Natural killer cell (primary cell): ENCODE measurements at regions not wholly inside any gene's neighbourhood (a gene's known extent, or its start where the extent isn't known, plus 50 kb on each side); places are given as distances from the start of the nearest gene placed in this dataset.

Experiments
- ATAC-seq, 3 donors: fragments of 150-1000 bp in 2 of 3; fragments of 200-7000 bp in 1 of 3; cut with Tn5 transposase; 1 replicate in 1 of 3; 2 replicates in 2 of 3; pipeline ENCODE4 v1.10.0; 2021; ENCODE audit warnings: mild to moderate bottlenecking in 2 of 3, moderate library complexity in 2 of 3
- DNase-seq, 2 donors: peaks; one replicate each; pipeline versions ENCODE4 v3.0.0 to v3.0.0-alpha.2; 2013 to 2021; ENCODE audit warnings: mixed read lengths in 1 of 2
- H3K27ac ChIP-seq: one replicate; pipeline ENCODE4 v1.5.1; 2013; ENCODE audit warnings: mild to moderate bottlenecking, low read length
- H3K27me3 ChIP-seq: one replicate; pipeline ENCODE4 v1.6.1; 2013; ENCODE audit warnings: low read length; ENCODE audit not compliant: control insufficient read depth, insufficient read depth
- H3K36me3 ChIP-seq: one replicate; pipeline ENCODE4 v1.6.1; 2013; ENCODE audit warnings: low read length; ENCODE audit not compliant: control insufficient read depth, insufficient read depth
- H3K4me1 ChIP-seq: one replicate; pipeline ENCODE4 v1.6.1; 2013; ENCODE audit warnings: low read length; ENCODE audit not compliant: control insufficient read depth, insufficient read depth
- H3K4me3 ChIP-seq: one replicate; pipeline ENCODE4 v1.5.1; 2013; ENCODE audit warnings: low read length
- H3K9me3 ChIP-seq: one replicate; pipeline ENCODE4 v1.6.1; 2013; ENCODE audit warnings: low read length; ENCODE audit not compliant: control insufficient read depth, insufficient read depth
- H3K27ac Mint-ChIP-seq, 2 donors: one replicate each; pipeline ENCODE4 v1.8.0; 2022; ENCODE audit warnings: mild to moderate bottlenecking in 2 of 2, mixed read lengths in 2 of 2, moderate library complexity in 1 of 2
- H3K27me3 Mint-ChIP-seq, 2 donors: one replicate each; pipeline ENCODE4 v1.8.0; 2022; ENCODE audit warnings: low read depth in 2 of 2, mixed read lengths in 2 of 2
- H3K36me3 Mint-ChIP-seq: one replicate; pipeline ENCODE4 v1.8.0; 2022; ENCODE audit warnings: mixed read lengths
- H3K4me1 Mint-ChIP-seq, 2 donors: one replicate each; pipeline ENCODE4 v1.8.0; 2022; ENCODE audit warnings: mixed read lengths in 2 of 2
- H3K4me3 Mint-ChIP-seq: one replicate; pipeline ENCODE4 v1.8.0; 2022; ENCODE audit warnings: mild to moderate bottlenecking, moderate library complexity, mixed read lengths
- H3K9me3 Mint-ChIP-seq, 2 donors: one replicate each; pipeline ENCODE4 v1.8.0; 2022; ENCODE audit warnings: mixed read lengths in 2 of 2
- CTCF ChIP-seq: fragments of 200-600 bp; IDR thresholded peaks from one replicate; pipeline ENCODE4 v1.8.0; 2022; ENCODE audit warnings: antibody characterized with exemption
- WGBS: methylation state at CpG from one replicate; pipeline ENCODE4 v1.1.7; 2013; ENCODE audit warnings: missing lambda C conversion rate; ENCODE audit not compliant: insufficient coverage; 5-methylcytosine and 5-hydroxymethylcytosine counted together
- intact Hi-C: fragments of 100-400 bp; cut with micrococcal nuclease; formaldehyde crosslinking; loops from one replicate; pipeline ENCODE4 v1.14.2; 2022

GRCh38 chr10:78905015-78905956, 163.5 kb upstream of the ZMIZ1 start:
- intact Hi-C loops = no loop called here
- Mint-ChIP-seq H3K4me1 (no peaks in the 10 kb centered on the region), H3K27me3 (no peaks in the 10 kb centered on the region), H3K27ac (no peak overlapping the region), H3K36me3 (no peaks in the 10 kb centered on the region), H3K4me3 (no peak overlapping the region), H3K9me3 (no peaks in the 10 kb centered on the region)
- H3K9me3 ChIP-seq = no peaks in the 10 kb centered on the region
- no peaks in the 10 kb centered on the region for H3K36me3 ChIP-seq
- no peak overlapping the region for H3K27ac ChIP-seq
- no peaks in the 10 kb centered on the region for H3K27me3 ChIP-seq
- DNase-seq (no peak), ATAC-seq (no peak)
- WGBS = 85% methylated on average over 10 of the region's 12 CpGs
- TF ChIP-seq CTCF = no peak
- H3K4me3 ChIP-seq = no peak overlapping the region
- no peaks in the 10 kb centered on the region for H3K4me1 ChIP-seq

DNA sequence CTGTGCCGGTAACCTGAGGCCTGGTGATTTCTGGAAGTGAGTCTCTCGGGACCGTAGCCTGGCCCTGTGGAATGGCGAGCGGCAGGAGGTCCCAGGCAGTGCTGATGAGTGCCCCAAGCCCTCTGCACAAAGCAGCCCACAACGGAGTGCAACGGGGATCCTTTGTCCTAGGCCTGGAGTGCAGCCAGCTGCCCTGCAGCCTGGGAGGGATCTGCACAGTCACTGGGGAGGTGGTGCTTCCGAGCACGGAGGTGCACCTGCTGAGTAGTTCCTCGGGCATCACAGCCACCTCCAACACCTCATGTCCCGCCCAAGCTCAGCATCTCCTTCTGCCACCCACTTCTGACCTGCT, 162.8 kb upstream of the ZMIZ1 start:
- Histone ChIP-seq H3K27ac (no peak overlapping the region), H3K36me3 (no peaks in the 10 kb centered on the region), H3K4me1 (no peaks in the 10 kb centered on the region), H3K4me3 (no peak overlapping the region), H3K27me3 (no peaks in the 10 kb centered on the region), H3K9me3 (no peaks in the 10 kb centered on the region)
- no peak for TF ChIP-seq CTCF
- 90% methylated on average over 11 of the region's 11 CpGs for WGBS
- Mint-ChIP-seq H3K9me3 (no peaks in the 10 kb centered on the region), H3K4me3 (no peak overlapping the region), H3K36me3 (no peaks in the 10 kb centered on the region), H3K27ac (no peak overlapping the region), H3K4me1 (no peaks in the 10 kb centered on the region), H3K27me3 (no peaks in the 10 kb centered on the region)
- DNase-seq (no peak), ATAC-seq (no peak)
- intact Hi-C loops = no loop called here

DNA sequence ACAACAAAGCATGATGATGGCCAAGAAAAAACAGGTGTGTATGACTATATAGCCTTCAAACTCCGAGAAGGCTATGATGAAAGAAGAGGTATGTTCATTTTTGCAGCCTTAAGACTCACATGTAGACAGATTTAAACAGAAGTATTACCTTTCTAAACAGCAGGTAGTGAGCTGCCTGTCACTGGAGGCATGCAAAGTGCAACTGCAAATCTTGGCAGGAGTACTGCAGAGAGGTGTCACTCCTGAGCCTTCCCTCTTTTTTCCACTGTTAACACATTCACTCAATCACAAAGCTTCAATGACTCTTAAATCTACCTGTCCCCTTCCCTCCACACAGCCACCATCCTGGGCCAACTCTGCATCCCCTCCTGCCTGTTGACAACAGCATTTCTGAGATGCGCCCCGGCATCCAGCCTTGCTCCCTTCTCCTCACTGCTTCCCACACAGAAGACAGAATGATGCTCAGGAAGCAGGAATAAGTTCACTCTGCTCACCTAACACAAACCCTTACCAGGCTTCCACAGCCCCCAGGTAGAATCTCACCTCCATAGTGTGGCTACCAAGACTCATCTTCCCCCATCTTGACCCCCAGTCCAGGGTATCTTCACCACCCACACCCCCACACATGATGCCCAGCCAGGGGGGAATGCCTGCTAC, 161.9 kb upstream of the ZMIZ1 start:
- H3K9me3 Mint-ChIP-seq = no peaks in the 10 kb centered on the region
- WGBS = 82% methylated on average over 3 of the region's 3 CpGs
- H3K27ac ChIP-seq = no peak overlapping the region
- H3K27me3 Mint-ChIP-seq = no peaks in the 10 kb centered on the region
- no peaks in the 10 kb centered on the region for H3K4me1 ChIP-seq
- H3K9me3 ChIP-seq = no peaks in the 10 kb centered on the region
- H3K27me3 ChIP-seq = no peaks in the 10 kb centered on the region
- no peak overlapping the region for H3K27ac Mint-ChIP-seq
- intact Hi-C loops = no loop called here
- TF ChIP-seq CTCF = no peak
- H3K36me3 Mint-ChIP-seq = no peaks in the 10 kb centered on the region
- no peak overlapping the region for H3K4me3 Mint-ChIP-seq
- no peak overlapping the region for H3K4me3 ChIP-seq
- no peak for DNase-seq
- ATAC-seq = no peak
- H3K36me3 ChIP-seq = no peaks in the 10 kb centered on the region
- H3K4me1 Mint-ChIP-seq = no peaks in the 10 kb centered on the region
